ENCODE measurements at regions not wholly inside any gene's neighbourhood (a gene's known extent, or its start where the extent isn't known, plus 50 kb on each side); places are given as distances from the start of the nearest gene placed in this dataset.

- no peak for DNase-seq (ENCODE audit: low spot score in 2 of 2)
- H3K4me1 ChIP-seq: peaks cover 28% of the 10 kb centered on the region
- no peak overlapping the region for H3K4me3 ChIP-seq
- H3K27me3 ChIP-seq (ENCODE audit: low read depth): no peaks in the 10 kb centered on the region
- no peaks in the 10 kb centered on the region for H3K36me3 ChIP-seq (replicated peaks)
- H3K9me3 ChIP-seq: no peaks in the 10 kb centered on the region
- in situ Hi-C loops (cut with MboI; ENCODE audit: low sequenced_read_pairs): no loop called here
Observed at GRCh38 chr4:125459531-125459930, 144.8 kb downstream of the FAT4 start.

- Histone ChIP-seq H3K36me3 (replicated peaks) (no peaks in the 10 kb centered on the region), H3K27me3 (ENCODE audit: low read depth) (no peaks in the 10 kb centered on the region), H3K9me3 (no peaks in the 10 kb centered on the region), H3K4me1 (peaks cover 23% of the 10 kb centered on the region), H3K4me3 (no peak overlapping the region)
- in situ Hi-C loops (cut with MboI; ENCODE audit: low sequenced_read_pairs): no loop called here
- DNase-seq (ENCODE audit: low spot score in 2 of 2): no peak
Observed at GRCh38 chr4:125461676-125462363, 147.1 kb downstream of the FAT4 start.

GRCh38 chr4:125464146-125464545, 149.4 kb downstream of the FAT4 start:
- Histone ChIP-seq H3K36me3 (replicated peaks) (no peaks in the 10 kb centered on the region), H3K27me3 (ENCODE audit: low read depth) (no peaks in the 10 kb centered on the region), H3K9me3 (no peaks in the 10 kb centered on the region), H3K4me1 (peaks cover 14% of the 10 kb centered on the region), H3K4me3 (no peak overlapping the region)
- in situ Hi-C loops (cut with MboI; ENCODE audit: low sequenced_read_pairs): no loop called here
- DNase-seq (ENCODE audit: low spot score in 2 of 2): no peak

- Histone ChIP-seq H3K27me3 (ENCODE audit: low read depth) (no peaks in the 10 kb centered on the region), H3K4me3 (no peak overlapping the region), H3K36me3 (replicated peaks) (no peaks in the 10 kb centered on the region), H3K4me1 (no peaks in the 10 kb centered on the region), H3K9me3 (no peaks in the 10 kb centered on the region)
- no peak for DNase-seq (ENCODE audit: low spot score in 2 of 2)
- in situ Hi-C loops (cut with MboI; ENCODE audit: low sequenced_read_pairs): no loop called here
Observed at GRCh38 chr4:125481334-125482045, 166.7 kb downstream of the FAT4 start.

- in situ Hi-C loops (cut with MboI; ENCODE audit: low sequenced_read_pairs): no loop called here
- Histone ChIP-seq H3K36me3 (replicated peaks) (no peaks in the 10 kb centered on the region), H3K27me3 (ENCODE audit: low read depth) (no peaks in the 10 kb centered on the region), H3K9me3 (no peaks in the 10 kb centered on the region), H3K4me3 (no peak overlapping the region), H3K4me1 (no peaks in the 10 kb centered on the region)
- DNase-seq (ENCODE audit: low spot score in 2 of 2): no peak
Observed at GRCh38 chr4:125482822-125483221, 168.1 kb downstream of the FAT4 start.

GRCh38 chr4:125483278-125483677, 168.5 kb downstream of the FAT4 start:
- in situ Hi-C loops (cut with MboI; ENCODE audit: low sequenced_read_pairs): no loop called here
- no peaks in the 10 kb centered on the region for H3K27me3 ChIP-seq (ENCODE audit: low read depth)
- no peaks in the 10 kb centered on the region for H3K4me1 ChIP-seq
- H3K36me3 ChIP-seq (replicated peaks): no peaks in the 10 kb centered on the region
- H3K4me3 ChIP-seq: no peak overlapping the region
- no peak for DNase-seq (ENCODE audit: low spot score in 2 of 2)
- no peaks in the 10 kb centered on the region for H3K9me3 ChIP-seq

GRCh38 chr4:125484912-125485311, 170.2 kb downstream of the FAT4 start:
- Histone ChIP-seq H3K36me3 (replicated peaks) (no peaks in the 10 kb centered on the region), H3K4me1 (no peaks in the 10 kb centered on the region), H3K9me3 (no peaks in the 10 kb centered on the region), H3K27me3 (ENCODE audit: low read depth) (no peaks in the 10 kb centered on the region), H3K4me3 (no peak overlapping the region)
- no peak for DNase-seq (ENCODE audit: low spot score in 2 of 2)
- in situ Hi-C loops (cut with MboI; ENCODE audit: low sequenced_read_pairs): no loop called here

- Histone ChIP-seq H3K9me3 (no peaks in the 10 kb centered on the region), H3K4me1 (no peaks in the 10 kb centered on the region), H3K36me3 (replicated peaks) (no peaks in the 10 kb centered on the region), H3K4me3 (no peak overlapping the region), H3K27me3 (ENCODE audit: low read depth) (no peaks in the 10 kb centered on the region)
- in situ Hi-C loops (cut with MboI; ENCODE audit: low sequenced_read_pairs): no loop called here
- no peak for DNase-seq (ENCODE audit: low spot score in 2 of 2)
Observed at GRCh38 chr4:125486351-125486750, 171.6 kb downstream of the FAT4 start.

GRCh38 chr4:125489952-125490690, 175.4 kb downstream of the FAT4 start:
- no peak for DNase-seq (ENCODE audit: low spot score in 2 of 2)
- H3K36me3 ChIP-seq (replicated peaks): no peaks in the 10 kb centered on the region
- H3K27me3 ChIP-seq (ENCODE audit: low read depth): no peaks in the 10 kb centered on the region
- H3K4me1 ChIP-seq: no peaks in the 10 kb centered on the region
- no peak overlapping the region for H3K4me3 ChIP-seq
- H3K9me3 ChIP-seq: no peaks in the 10 kb centered on the region
- in situ Hi-C loops (cut with MboI; ENCODE audit: low sequenced_read_pairs): no loop called here

GRCh38 chr4:125492957-125493356, 178.2 kb downstream of the FAT4 start:
- in situ Hi-C loops (cut with MboI; ENCODE audit: low sequenced_read_pairs): no loop called here
- Histone ChIP-seq H3K4me3 (no peak overlapping the region), H3K36me3 (replicated peaks) (no peaks in the 10 kb centered on the region), H3K4me1 (no peaks in the 10 kb centered on the region), H3K27me3 (ENCODE audit: low read depth) (no peaks in the 10 kb centered on the region), H3K9me3 (no peaks in the 10 kb centered on the region)
- no peak for DNase-seq (ENCODE audit: low spot score in 2 of 2)

- H3K27me3 ChIP-seq (ENCODE audit: low read depth): no peaks in the 10 kb centered on the region
- no peaks in the 10 kb centered on the region for H3K9me3 ChIP-seq
- in situ Hi-C loops (cut with MboI; ENCODE audit: low sequenced_read_pairs): no loop called here
- H3K4me1 ChIP-seq: 0 out of 2 replicates have a peak, but pooled peaks cover 6% of the 10 kb centered on the region
- no peak overlapping the region for H3K4me3 ChIP-seq
- no peak for DNase-seq (ENCODE audit: low spot score in 2 of 2)
- no peaks in the 10 kb centered on the region for H3K36me3 ChIP-seq (replicated peaks)
Observed at GRCh38 chr4:125497861-125498260, 183.1 kb downstream of the FAT4 start.

GRCh38 chr4:125498981-125499380, 184.2 kb downstream of the FAT4 start:
- DNase-seq (ENCODE audit: low spot score in 2 of 2): no peak
- Histone ChIP-seq H3K27me3 (ENCODE audit: low read depth) (no peaks in the 10 kb centered on the region), H3K36me3 (replicated peaks) (no peaks in the 10 kb centered on the region), H3K9me3 (no peaks in the 10 kb centered on the region), H3K4me3 (no peak overlapping the region), H3K4me1 (0 out of 2 replicates have a peak, but pooled peaks cover 6% of the 10 kb centered on the region)
- in situ Hi-C loops (cut with MboI; ENCODE audit: low sequenced_read_pairs): no loop called here

GRCh38 chr4:125501090-125501489, 186.3 kb downstream of the FAT4 start:
- Histone ChIP-seq H3K4me3 (no peak overlapping the region), H3K9me3 (no peaks in the 10 kb centered on the region), H3K27me3 (ENCODE audit: low read depth) (no peaks in the 10 kb centered on the region), H3K36me3 (replicated peaks) (no peaks in the 10 kb centered on the region), H3K4me1 (0 out of 2 replicates have a peak, but pooled peaks cover 6% of the 10 kb centered on the region)
- in situ Hi-C loops (cut with MboI; ENCODE audit: low sequenced_read_pairs): no loop called here
- DNase-seq (ENCODE audit: low spot score in 2 of 2): no peak

- DNase-seq (ENCODE audit: low spot score in 2 of 2): peak in 1 of 2 experiments; percentile 3
- Histone ChIP-seq H3K27me3 (ENCODE audit: low read depth) (no peaks in the 10 kb centered on the region), H3K4me3 (no peak overlapping the region), H3K9me3 (no peaks in the 10 kb centered on the region), H3K36me3 (replicated peaks) (no peaks in the 10 kb centered on the region), H3K4me1 (0 out of 2 replicates have a peak, but pooled peaks cover 6% of the 10 kb centered on the region)
- in situ Hi-C loops (cut with MboI; ENCODE audit: low sequenced_read_pairs): no loop called here
Observed at GRCh38 chr4:125501568-125501967, 186.8 kb downstream of the FAT4 start.
